Activated CD4-positive, alpha-beta memory T cell treated with anti-CD3 and anti-CD28 coated beads for 36 hours (primary cell): ENCODE measurements at regions not wholly inside any gene's neighbourhood (a gene's known extent, or its start where the extent isn't known, plus 50 kb on each side); places are given as distances from the start of the nearest gene placed in this dataset.

Experiments
- CTCF ChIA-PET: fragments of 350-600 bp; sonication (Branson Sonifier 250); formaldehyde crosslinking; loops from one replicate; lab custom pipeline; 2021; ENCODE audit warnings: antibody characterized with exemption, inconsistent platforms; lab: Charles Lee
- POLR2A ChIA-PET: fragments of 350-600 bp; sonication (Branson Sonifier 250); formaldehyde crosslinking; loops from one replicate; lab custom pipeline; 2021; ENCODE audit warnings: antibody characterized with exemption; lab: Charles Lee
- DNase-seq: peaks from one replicate; pipeline ENCODE4 v3.0.0-alpha.2; 2020
- H3K27ac Mint-ChIP-seq: one replicate; pipeline ENCODE4 v1.8.0; 2021; ENCODE audit warnings: mixed read lengths
- H3K27me3 Mint-ChIP-seq: one replicate; pipeline ENCODE4 v1.8.0; 2021; ENCODE audit warnings: mixed read lengths
- H3K36me3 Mint-ChIP-seq: one replicate; pipeline ENCODE4 v1.8.0; 2021; ENCODE audit warnings: mixed read lengths
- H3K4me1 Mint-ChIP-seq: one replicate; pipeline ENCODE4 v1.8.0; 2021; ENCODE audit warnings: low read depth, mixed read lengths
- H3K4me3 Mint-ChIP-seq: one replicate; pipeline ENCODE4 v1.8.0; 2021; ENCODE audit warnings: mild to moderate bottlenecking, mixed read lengths
- H3K9me3 Mint-ChIP-seq: one replicate; pipeline ENCODE4 v1.8.0; 2021; ENCODE audit warnings: mixed read lengths
- intact Hi-C: fragments of 100-400 bp; cut with micrococcal nuclease; formaldehyde crosslinking; loops from one replicate; pipeline ENCODE4 v1.15.1; 2023

DNA sequence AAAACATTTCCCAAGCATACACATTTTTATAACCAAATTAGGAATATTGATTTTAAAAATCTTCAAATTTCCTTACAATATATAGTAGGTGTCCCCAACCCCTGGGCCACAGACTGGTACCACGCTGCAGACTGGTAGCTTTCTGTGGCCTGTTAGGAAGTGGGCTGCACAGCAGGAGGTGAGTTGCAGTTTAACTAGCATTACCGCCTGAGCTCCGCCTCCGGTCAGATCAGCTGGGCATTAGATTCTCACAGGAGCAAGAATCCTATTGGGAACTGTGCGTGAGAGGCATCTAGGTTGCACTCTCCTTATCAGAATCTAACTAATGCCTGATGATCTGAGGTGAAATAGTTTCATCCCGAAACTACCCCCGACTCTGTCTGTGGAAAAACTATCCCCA lies 62.1 kb downstream of the ZWINT start:
- Mint-ChIP-seq H3K27me3 (no peaks in the 10 kb centered on the region), H3K36me3 (no peaks in the 10 kb centered on the region), H3K27ac (no peak overlapping the region), H3K4me1 (no peaks in the 10 kb centered on the region), H3K4me3 (no peak overlapping the region), H3K9me3 (peaks cover 5% of the 10 kb centered on the region)
- ChIA-PET CTCF (no interaction called here), POLR2A (no interaction called here)
- DNase-seq: no peak
- intact Hi-C loops: no loop called here

DNA sequence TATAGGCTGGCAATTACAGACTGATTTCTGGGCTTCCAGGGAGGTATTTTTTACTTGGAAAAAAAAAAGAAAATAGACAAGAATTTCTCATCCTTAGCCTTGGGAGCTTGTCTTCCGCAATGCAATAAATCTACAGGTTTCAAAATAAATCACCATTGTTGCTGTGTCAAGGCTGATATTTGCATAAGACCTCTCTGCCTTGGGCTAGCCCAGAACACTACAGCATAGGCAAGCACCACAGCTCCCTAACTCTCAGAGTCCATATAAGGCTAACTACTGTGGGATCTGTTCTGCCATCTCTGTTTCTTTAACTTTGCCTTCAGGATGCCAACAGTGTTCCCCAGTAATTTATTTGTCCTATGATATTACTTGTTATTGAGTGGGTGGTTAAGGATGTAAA lies 64.4 kb downstream of the ZWINT start:
- Mint-ChIP-seq H3K36me3 (no peaks in the 10 kb centered on the region), H3K4me1 (no peaks in the 10 kb centered on the region), H3K27ac (no peak overlapping the region), H3K9me3 (peaks cover 7% of the 10 kb centered on the region), H3K27me3 (no peaks in the 10 kb centered on the region), H3K4me3 (no peak overlapping the region)
- no peak for DNase-seq
- ChIA-PET POLR2A (no interaction called here), CTCF (interaction anchor here (0.6 kb wide), 1 partner anchor 624 kb away, joined by 4 read pairs; no protein-coding TSS in a partner anchor)
- intact Hi-C loops: no loop called here

DNA sequence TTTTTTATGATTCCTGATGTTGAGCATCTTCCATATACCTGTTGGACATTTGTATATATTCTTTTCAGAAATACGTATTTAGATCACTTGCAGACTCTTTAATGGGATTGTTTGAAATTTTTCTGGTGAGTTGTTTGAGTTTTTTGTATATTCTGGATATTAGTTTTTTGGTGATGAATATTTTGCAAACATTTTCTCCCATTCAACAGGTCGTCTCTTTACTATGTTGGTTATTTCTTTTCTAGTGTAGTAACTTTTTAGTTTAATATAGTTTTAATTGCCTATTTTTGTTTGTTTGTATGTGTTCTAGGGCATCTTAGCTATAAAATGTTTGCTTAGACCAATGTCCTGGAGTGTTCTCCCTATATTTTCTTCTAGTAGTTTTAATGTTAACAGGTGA lies 72.7 kb downstream of the ZWINT start:
- POLR2A ChIA-PET: no interaction called here
- no peaks in the 10 kb centered on the region for H3K27me3 Mint-ChIP-seq

DNA sequence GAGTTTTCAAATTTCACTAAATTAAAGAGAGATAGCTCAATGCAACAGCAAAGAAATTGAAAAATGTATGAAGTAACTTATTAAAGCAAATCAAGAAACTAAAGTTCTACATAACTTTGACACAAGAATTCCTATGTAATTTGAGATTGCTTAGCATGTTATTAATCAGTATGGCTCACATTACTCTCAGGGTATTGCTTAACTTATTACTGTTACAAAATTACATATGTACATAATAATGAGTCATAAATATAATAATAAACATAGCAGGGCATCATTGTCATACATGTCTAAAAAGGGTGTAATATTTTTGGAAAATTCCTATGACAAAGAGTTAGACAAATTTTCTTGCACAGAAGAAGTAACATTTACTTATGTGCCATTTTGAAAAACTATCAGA lies 75.0 kb downstream of the ZWINT start:
- ChIA-PET POLR2A (no interaction called here), CTCF (no interaction called here)
- no peak overlapping the region for H3K27ac Mint-ChIP-seq
- no peak overlapping the region for H3K4me3 Mint-ChIP-seq
- H3K27me3 Mint-ChIP-seq: no peaks in the 10 kb centered on the region
- DNase-seq: no peak
- intact Hi-C loops: no loop called here
- no peaks in the 10 kb centered on the region for H3K36me3 Mint-ChIP-seq
- H3K4me1 Mint-ChIP-seq: no peaks in the 10 kb centered on the region
- peaks cover 2% of the 10 kb centered on the region for H3K9me3 Mint-ChIP-seq

More for the DNA sequence above, 72.7 kb downstream of the ZWINT start:
- DNase-seq: no peak
- CTCF ChIA-PET: no interaction called here
- no peak overlapping the region for H3K4me3 Mint-ChIP-seq
- intact Hi-C loops: no loop called here
- H3K9me3 Mint-ChIP-seq: peaks cover 9% of the 10 kb centered on the region
- H3K27ac Mint-ChIP-seq: no peak overlapping the region
- no peaks in the 10 kb centered on the region for H3K4me1 Mint-ChIP-seq
- H3K36me3 Mint-ChIP-seq: no peaks in the 10 kb centered on the region

DNA sequence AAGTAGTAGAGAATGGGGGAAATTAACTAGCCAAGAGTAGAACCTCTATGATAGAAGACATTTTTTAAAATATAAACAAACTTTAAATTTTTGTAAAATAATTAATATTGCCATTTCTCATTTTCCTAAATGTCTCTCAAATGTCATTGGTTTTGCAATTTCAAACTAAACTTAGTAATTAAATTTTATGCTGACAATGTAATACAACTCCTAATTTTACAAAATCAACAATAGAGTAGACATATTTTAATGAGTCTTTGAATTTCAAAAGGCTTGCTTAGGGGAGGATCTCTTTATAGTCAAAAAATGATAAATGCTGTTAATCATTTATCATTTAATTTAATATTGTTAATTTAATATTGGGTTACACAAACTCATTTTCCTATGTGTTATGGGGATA lies 81.8 kb downstream of the ZWINT start:
- Mint-ChIP-seq H3K36me3 (no peaks in the 10 kb centered on the region), H3K9me3 (peaks cover 2% of the 10 kb centered on the region), H3K27me3 (no peaks in the 10 kb centered on the region), H3K4me3 (no peak overlapping the region), H3K27ac (no peak overlapping the region), H3K4me1 (no peaks in the 10 kb centered on the region)
- POLR2A ChIA-PET: no interaction called here
- intact Hi-C loops: no loop called here
- CTCF ChIA-PET: no interaction called here
- DNase-seq: no peak

DNA sequence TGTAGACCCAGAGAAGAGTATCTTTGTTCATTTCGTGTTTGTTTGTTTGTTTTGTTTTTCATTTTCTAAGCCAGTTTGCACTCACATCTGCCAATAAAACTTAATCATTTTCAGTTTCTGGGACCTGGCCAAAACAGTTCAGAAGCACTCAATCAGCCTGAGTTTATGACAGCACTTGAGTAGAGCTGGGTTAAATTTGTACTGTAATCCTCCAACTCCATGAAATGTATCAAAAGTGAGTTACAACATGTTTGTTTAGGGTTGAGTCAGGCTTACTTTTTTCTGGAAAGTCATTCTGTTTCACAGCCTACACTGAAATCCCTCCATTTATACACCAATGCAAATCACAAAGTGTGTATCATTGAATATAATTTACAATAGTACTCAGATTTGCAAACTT lies 91.9 kb downstream of the ZWINT start:
- Mint-ChIP-seq H3K27me3 (no peaks in the 10 kb centered on the region), H3K36me3 (no peaks in the 10 kb centered on the region), H3K27ac (no peak overlapping the region), H3K4me3 (no peak overlapping the region), H3K4me1 (no peaks in the 10 kb centered on the region), H3K9me3 (no peaks in the 10 kb centered on the region)
- intact Hi-C loops: no loop called here
- DNase-seq: no peak
- POLR2A ChIA-PET: no interaction called here
- CTCF ChIA-PET: no interaction called here

DNA sequence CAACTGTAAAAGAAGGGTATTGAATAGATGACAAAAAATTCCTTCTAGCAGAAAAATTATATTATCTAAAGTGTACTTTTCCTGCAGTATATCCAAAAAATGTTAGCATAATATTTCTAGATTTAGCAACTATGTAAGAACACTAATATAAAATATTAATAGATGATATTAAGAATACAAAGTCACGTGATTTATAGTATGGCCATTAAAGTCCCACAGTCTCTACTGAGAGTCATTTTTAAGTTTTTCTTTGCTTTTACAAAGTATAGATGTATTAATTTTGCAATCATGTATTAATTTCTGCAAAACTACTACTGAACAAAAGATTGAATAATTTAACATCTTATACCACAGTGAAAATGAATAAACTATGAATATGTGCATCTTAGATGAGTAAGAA lies 94.9 kb downstream of the ZWINT start:
- Mint-ChIP-seq H3K4me1 (no peaks in the 10 kb centered on the region), H3K4me3 (no peak overlapping the region), H3K27me3 (no peaks in the 10 kb centered on the region), H3K27ac (no peak overlapping the region), H3K36me3 (no peaks in the 10 kb centered on the region), H3K9me3 (no peaks in the 10 kb centered on the region)
- DNase-seq: no peak
- CTCF ChIA-PET: no interaction called here
- POLR2A ChIA-PET: no interaction called here
- intact Hi-C loops: no loop called here

DNA sequence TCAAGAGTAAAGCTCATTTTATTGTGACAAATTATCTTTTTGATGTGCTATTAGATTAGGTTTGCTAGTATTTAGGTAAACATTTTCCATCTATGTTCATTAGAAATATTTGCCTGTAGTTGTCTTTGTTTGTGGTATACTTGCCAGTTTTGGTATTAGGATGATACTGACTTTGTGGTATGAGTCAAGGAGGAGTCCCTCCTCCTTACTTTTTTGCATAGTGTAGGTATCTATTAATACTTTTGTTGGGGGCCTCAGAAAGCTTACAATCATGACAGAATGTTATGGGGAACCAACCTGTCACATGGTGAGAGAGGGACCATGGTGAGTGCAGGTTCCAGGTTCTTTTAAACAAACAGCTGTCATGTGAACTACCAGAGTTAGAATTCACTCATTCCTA lies 102.1 kb downstream of the ZWINT start:
- CTCF ChIA-PET: no interaction called here
- DNase-seq: no peak
- intact Hi-C loops: no loop called here
- no peaks in the 10 kb centered on the region for H3K36me3 Mint-ChIP-seq
- no peaks in the 10 kb centered on the region for H3K27me3 Mint-ChIP-seq
- H3K9me3 Mint-ChIP-seq: peaks cover 2% of the 10 kb centered on the region
- no peak overlapping the region for H3K4me3 Mint-ChIP-seq
- POLR2A ChIA-PET: no interaction called here
- H3K4me1 Mint-ChIP-seq: no peaks in the 10 kb centered on the region
- no peak overlapping the region for H3K27ac Mint-ChIP-seq

DNA sequence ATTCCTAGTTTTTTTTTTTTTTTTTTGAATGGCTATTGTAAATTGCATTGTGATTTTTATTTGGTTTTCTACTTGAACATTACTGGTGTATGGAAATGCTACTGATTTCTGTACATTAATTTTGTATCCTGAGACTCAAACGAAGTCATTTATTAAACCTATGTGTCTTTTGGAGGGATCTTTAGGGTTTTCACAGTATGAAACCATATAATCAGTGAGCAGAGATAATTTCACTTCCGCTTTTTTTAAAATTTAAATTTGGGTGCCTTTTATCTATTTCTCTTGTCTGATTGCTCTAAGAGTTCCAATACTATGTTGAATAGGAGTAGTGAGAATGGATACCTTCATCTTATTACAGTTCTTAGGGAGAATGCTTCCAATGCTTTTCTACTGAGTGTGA lies 102.7 kb downstream of the ZWINT start:
- CTCF ChIA-PET: no interaction called here
- POLR2A ChIA-PET: no interaction called here
- H3K27me3 Mint-ChIP-seq: no peaks in the 10 kb centered on the region

DNA sequence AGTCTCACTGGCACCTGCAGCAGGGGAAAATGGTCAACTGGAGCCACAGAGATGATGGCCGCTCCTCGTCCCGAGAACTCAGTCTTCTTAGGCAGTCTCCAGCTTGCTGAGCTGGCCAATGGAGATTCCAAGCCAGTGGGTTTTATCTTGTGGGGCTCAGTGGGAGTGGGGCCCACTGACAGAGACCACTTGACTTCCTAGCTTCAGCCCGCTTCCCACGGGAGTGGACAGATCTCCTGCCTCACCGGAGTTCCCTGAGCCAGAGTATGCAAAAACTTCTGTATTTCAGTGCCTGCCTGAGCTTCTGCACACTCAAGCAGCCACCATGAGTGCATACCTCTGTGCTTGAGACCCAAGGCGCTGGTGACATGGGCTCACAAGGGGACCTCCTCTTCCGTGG lies 105.8 kb downstream of the ZWINT start:
- ChIA-PET POLR2A (no interaction called here), CTCF (no interaction called here)
- Mint-ChIP-seq H3K4me3 (no peak overlapping the region), H3K36me3 (no peaks in the 10 kb centered on the region), H3K4me1 (no peaks in the 10 kb centered on the region), H3K9me3 (peaks cover 4% of the 10 kb centered on the region), H3K27me3 (no peaks in the 10 kb centered on the region), H3K27ac (no peak overlapping the region)
- DNase-seq: no peak
- intact Hi-C loops: no loop called here

More for the DNA sequence above, 102.7 kb downstream of the ZWINT start:
- Mint-ChIP-seq H3K4me3 (no peak overlapping the region), H3K27ac (no peak overlapping the region), H3K4me1 (no peaks in the 10 kb centered on the region), H3K36me3 (no peaks in the 10 kb centered on the region), H3K9me3 (peaks cover 4% of the 10 kb centered on the region)
- intact Hi-C loops: no loop called here
- no peak for DNase-seq

DNA sequence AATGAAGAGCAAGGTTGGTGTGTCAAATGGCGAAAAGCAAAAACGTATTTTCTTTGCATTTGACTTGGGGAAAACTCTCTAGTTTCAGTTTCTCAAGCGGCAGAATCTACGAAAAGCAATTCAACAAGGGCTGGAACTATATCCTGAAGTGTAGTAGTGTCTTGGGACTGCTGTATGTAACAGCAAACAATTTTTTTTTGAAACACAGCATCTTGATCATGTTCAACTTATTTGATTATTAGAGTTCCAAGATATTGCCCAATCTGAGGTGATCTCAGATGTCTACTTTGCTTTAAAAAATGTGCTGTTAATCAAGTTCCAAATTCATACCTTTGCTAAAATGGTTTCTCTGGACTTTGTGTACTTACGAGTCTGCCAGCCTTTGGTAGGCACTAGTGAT lies 120.6 kb downstream of the ZWINT start:
- Mint-ChIP-seq H3K36me3 (no peaks in the 10 kb centered on the region), H3K27me3 (no peaks in the 10 kb centered on the region), H3K27ac (no peak overlapping the region), H3K9me3 (no peaks in the 10 kb centered on the region), H3K4me1 (no peaks in the 10 kb centered on the region), H3K4me3 (no peak overlapping the region)
- intact Hi-C loops: no loop called here
- ChIA-PET CTCF (no interaction called here), POLR2A (no interaction called here)
- no peak for DNase-seq

DNA sequence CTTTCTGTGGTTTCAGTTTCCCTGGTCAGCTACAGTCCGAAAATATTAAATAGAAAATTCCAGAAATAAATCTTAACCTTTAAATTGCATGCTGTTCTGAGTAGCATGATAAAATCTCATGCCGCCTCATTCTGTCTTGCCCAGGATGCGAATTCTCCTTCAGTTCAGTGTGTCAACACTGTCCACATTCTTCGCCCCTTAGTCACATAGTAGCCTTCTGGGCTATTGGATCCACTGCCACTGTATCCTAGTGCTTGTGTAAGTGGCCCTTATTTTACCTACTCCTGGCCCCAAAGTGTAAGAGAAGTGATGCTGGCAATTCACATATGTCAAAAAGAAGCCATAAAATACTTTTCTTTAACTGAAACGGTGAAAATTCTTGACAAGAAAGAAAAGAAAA lies 129.6 kb downstream of the ZWINT start:
- ChIA-PET CTCF (no interaction called here), POLR2A (no interaction called here)
- no peak overlapping the region for H3K4me3 Mint-ChIP-seq
- H3K27ac Mint-ChIP-seq: no peak overlapping the region
- intact Hi-C loops: no loop called here
- DNase-seq: no peak
- no peaks in the 10 kb centered on the region for H3K4me1 Mint-ChIP-seq
- H3K36me3 Mint-ChIP-seq: no peaks in the 10 kb centered on the region
- H3K9me3 Mint-ChIP-seq: peaks cover 5% of the 10 kb centered on the region
- no peaks in the 10 kb centered on the region for H3K27me3 Mint-ChIP-seq

DNA sequence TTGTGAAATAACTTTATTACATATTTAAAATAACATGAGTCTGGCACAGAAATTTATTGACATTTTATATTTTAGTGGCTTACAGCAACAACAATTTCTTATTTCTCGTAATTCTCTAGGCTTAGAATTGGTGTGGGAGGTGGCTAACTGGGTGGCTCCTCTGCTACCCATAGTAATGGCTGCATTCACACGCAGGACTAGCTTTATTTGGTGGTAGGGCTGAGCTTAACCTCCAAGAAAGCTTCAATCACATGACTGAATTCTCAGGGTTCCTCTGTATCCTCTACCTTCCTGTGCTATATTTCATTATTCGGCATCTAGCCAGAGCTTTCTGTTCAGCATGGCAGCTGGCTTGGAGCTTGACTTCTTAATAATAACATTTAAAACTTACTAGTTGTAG lies 138.8 kb downstream of the ZWINT start:
- CTCF ChIA-PET: no interaction called here
- Mint-ChIP-seq H3K4me1 (no peaks in the 10 kb centered on the region), H3K27me3 (no peaks in the 10 kb centered on the region), H3K27ac (no peak overlapping the region), H3K9me3 (peaks cover 2% of the 10 kb centered on the region), H3K4me3 (no peak overlapping the region), H3K36me3 (no peaks in the 10 kb centered on the region)
- intact Hi-C loops: no loop called here
- POLR2A ChIA-PET: no interaction called here
- DNase-seq: no peak

DNA sequence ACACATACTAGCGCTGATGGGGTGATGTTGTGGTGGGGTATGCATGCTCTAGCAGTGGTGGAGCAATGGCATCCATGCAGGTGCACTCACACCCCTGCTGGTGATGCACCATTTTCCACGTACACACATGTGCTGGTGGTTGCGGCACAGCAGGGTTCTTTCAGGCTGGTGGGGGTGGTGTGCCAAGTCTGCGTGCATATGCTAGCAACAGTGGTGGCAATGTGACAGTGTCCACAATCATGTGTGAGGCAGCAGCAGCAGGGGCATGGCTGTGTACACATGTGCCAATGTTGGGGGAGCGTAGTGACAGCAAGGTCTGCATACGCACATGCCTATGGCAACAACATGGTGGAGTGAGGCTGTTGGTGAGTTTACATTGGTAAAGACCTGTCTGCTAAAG lies 148.1 kb downstream of the ZWINT start:
- Mint-ChIP-seq H3K4me3 (no peak overlapping the region), H3K27me3 (no peaks in the 10 kb centered on the region), H3K4me1 (no peaks in the 10 kb centered on the region), H3K36me3 (no peaks in the 10 kb centered on the region), H3K27ac (no peak overlapping the region), H3K9me3 (peaks cover 9% of the 10 kb centered on the region)
- DNase-seq: no peak
- intact Hi-C loops: no loop called here
- ChIA-PET POLR2A (no interaction called here), CTCF (no interaction called here)
